ENCODE measurements at regions not wholly inside any gene's neighbourhood (a gene's known extent, or its start where the extent isn't known, plus 50 kb on each side); places are given as distances from the start of the nearest gene placed in this dataset.

GRCh38 chr10:58885146-58885545 lies 291.3 kb upstream of the PHYHIPL start:
- no peaks in the 10 kb centered on the region for H3K27me3 ChIP-seq
- H3K27ac ChIP-seq = no peak overlapping the region
- DNase-seq = no peak
- TF ChIP-seq, protein P1, sequence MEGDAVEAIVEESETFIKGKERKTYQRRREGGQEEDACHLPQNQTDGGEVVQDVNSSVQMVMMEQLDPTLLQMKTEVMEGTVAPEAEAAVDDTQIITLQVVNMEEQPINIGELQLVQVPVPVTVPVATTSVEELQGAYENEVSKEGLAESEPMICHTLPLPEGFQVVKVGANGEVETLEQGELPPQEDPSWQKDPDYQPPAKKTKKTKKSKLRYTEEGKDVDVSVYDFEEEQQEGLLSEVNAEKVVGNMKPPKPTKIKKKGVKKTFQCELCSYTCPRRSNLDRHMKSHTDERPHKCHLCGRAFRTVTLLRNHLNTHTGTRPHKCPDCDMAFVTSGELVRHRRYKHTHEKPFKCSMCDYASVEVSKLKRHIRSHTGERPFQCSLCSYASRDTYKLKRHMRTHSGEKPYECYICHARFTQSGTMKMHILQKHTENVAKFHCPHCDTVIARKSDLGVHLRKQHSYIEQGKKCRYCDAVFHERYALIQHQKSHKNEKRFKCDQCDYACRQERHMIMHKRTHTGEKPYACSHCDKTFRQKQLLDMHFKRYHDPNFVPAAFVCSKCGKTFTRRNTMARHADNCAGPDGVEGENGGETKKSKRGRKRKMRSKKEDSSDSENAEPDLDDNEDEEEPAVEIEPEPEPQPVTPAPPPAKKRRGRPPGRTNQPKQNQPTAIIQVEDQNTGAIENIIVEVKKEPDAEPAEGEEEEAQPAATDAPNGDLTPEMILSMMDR (IDR thresholded peaks at IDR 0.05) = no peak
- intact Hi-C loops (cut with DNase I; ENCODE audit: low total_unique reads) = no loop called here
- H3K9me3 ChIP-seq = peaks cover 0 to 18% (median 0%) of the 10 kb centered on the region in 3 donors
- no peaks in the 10 kb centered on the region for H3K4me1 ChIP-seq
- no peaks in the 10 kb centered on the region for H3K36me3 ChIP-seq
- H3K4me3 ChIP-seq = no peak overlapping the region

GRCh38 chr10:58885686-58886345 lies 290.6 kb upstream of the PHYHIPL start:
- TF ChIP-seq, protein P1 (IDR thresholded peaks at IDR 0.05) = no peak
- no peak for DNase-seq
- intact Hi-C loops (cut with DNase I; ENCODE audit: low total_unique reads) = no loop called here
- Histone ChIP-seq H3K4me1 (no peaks in the 10 kb centered on the region), H3K27ac (no peak overlapping the region), H3K9me3 (peaks cover 0 to 18% (median 0%) of the 10 kb centered on the region in 3 donors), H3K4me3 (no peak overlapping the region), H3K36me3 (no peaks in the 10 kb centered on the region), H3K27me3 (no peaks in the 10 kb centered on the region)

GRCh38 chr10:58886406-58886805 lies 290.0 kb upstream of the PHYHIPL start:
- intact Hi-C loops (cut with DNase I; ENCODE audit: low total_unique reads) = no loop called here
- Histone ChIP-seq H3K4me1 (no peaks in the 10 kb centered on the region), H3K27me3 (no peaks in the 10 kb centered on the region), H3K36me3 (no peaks in the 10 kb centered on the region), H3K9me3 (peaks cover 0 to 12% (median 0%) of the 10 kb centered on the region in 3 donors), H3K4me3 (no peak overlapping the region), H3K27ac (no peak overlapping the region)
- no peak for DNase-seq
- TF ChIP-seq, protein P1 (IDR thresholded peaks at IDR 0.05) = no peak

DNA sequence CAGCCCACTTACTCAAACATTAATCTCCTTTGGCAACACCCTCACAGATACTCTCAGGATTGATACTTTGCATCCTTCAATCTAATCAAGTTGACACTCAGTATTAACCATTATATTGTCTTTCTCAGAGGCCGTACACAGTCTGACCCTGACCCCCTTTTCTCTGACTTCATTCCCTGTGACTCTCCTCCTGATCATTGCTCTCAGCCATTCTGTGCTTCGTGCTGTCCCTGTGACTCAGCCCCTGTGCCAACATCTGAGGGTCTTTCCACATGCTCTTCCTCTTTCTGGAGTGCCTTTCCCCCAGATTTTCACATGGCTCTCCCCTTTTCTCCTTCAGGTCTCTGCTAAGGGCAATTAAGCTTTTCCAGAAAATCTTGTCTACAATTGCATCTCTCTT lies 289.0 kb upstream of the PHYHIPL start:
- no peaks in the 10 kb centered on the region for H3K36me3 ChIP-seq
- peaks cover 0 to 4% (median 0%) of the 10 kb centered on the region in 3 donors for H3K9me3 ChIP-seq
- intact Hi-C loops (cut with DNase I; ENCODE audit: low total_unique reads) = no loop called here
- TF ChIP-seq, protein P1 (IDR thresholded peaks at IDR 0.05) = no peak
- no peaks in the 10 kb centered on the region for H3K4me1 ChIP-seq
- H3K27ac ChIP-seq = no peak overlapping the region
- DNase-seq = no peak
- H3K27me3 ChIP-seq = no peaks in the 10 kb centered on the region
- no peak overlapping the region for H3K4me3 ChIP-seq

DNA sequence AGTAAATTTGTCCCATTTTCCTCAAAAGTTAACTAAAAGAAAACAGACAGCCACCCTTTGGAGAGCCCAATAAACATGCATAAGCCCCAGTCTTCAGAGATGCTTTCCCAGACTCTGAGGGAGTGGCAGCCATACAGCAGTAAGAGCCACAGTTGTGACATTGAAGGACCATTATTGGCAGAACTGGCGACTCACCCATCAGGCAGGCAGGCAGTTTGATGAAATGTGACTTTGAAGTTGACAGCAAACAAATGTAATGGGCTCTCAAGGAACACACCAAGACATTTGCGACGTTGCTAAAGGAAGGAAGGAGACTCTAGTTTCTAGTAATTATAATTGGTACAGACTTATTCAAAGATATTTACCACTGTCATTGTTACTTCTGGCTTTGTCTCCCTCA lies 287.5 kb upstream of the PHYHIPL start:
- no peaks in the 10 kb centered on the region for H3K4me1 ChIP-seq
- DNase-seq = no peak
- no peak overlapping the region for H3K4me3 ChIP-seq
- intact Hi-C loops (cut with DNase I; ENCODE audit: low total_unique reads) = no loop called here
- H3K27me3 ChIP-seq = no peaks in the 10 kb centered on the region
- no peaks in the 10 kb centered on the region for H3K9me3 ChIP-seq
- H3K36me3 ChIP-seq = no peaks in the 10 kb centered on the region
- TF ChIP-seq, protein P1 (IDR thresholded peaks at IDR 0.05) = no peak
- no peak overlapping the region for H3K27ac ChIP-seq

Data from tibial artery (tissue), 4 donors.